HUES6 (cell line): ENCODE measurements at regions not wholly inside any gene's neighbourhood (a gene's known extent, or its start where the extent isn't known, plus 50 kb on each side); places are given as distances from the start of the nearest gene placed in this dataset.

ENCODE experiments used
- H3K27ac ChIP-seq: 2 replicates; pipeline ENCODE4 v1.7.0; 2013; ENCODE audit warnings: low read depth, mild to moderate bottlenecking, low read length, inconsistent platforms
- H3K27me3 ChIP-seq: 2 replicates; pipeline ENCODE4 v1.6.1; 2013; ENCODE audit warnings: low read length; ENCODE audit not compliant: control insufficient read depth, insufficient read depth
- H3K36me3 ChIP-seq: 2 replicates; pipeline ENCODE4 v1.6.1; 2013; ENCODE audit warnings: low read length; ENCODE audit not compliant: control insufficient read depth, insufficient read depth
- H3K4me1 ChIP-seq: 2 replicates; pipeline ENCODE4 v1.6.1; 2013; ENCODE audit warnings: low read length; ENCODE audit not compliant: control insufficient read depth, insufficient read depth
- H3K4me3 ChIP-seq: 2 replicates; pipeline ENCODE4 v1.5.1; 2013; ENCODE audit warnings: low read depth, low read length
- H3K9ac ChIP-seq: one replicate; pipeline ENCODE4 v1.6.1; 2013; ENCODE audit warnings: mild to moderate bottlenecking, low read length
- H3K9me3 ChIP-seq: 2 replicates; pipeline ENCODE4 v1.6.1; 2013; ENCODE audit warnings: low read depth, low read length; ENCODE audit not compliant: control insufficient read depth, insufficient read depth

DNA sequence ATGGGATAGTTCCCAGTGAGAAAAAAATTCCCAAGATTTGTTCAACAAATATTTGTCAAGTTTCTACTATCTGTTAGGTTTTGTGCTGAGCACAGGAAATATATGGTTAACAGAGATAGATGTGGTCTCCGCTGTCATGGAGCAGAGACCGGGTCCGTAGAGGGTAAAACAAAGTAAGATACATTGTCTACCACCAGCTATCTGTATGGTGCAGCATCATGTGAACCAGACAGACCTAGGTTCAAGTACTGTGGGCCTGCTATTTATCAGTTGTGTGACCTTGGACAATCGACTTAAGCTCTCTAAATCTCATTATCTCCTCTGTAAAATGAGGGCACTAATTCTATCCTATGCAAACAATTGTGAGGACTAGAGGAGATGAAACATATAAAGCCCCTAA is 109.8 kb downstream of the DUSP10 start:
- Histone ChIP-seq H3K9ac (no peak overlapping the region), H3K27me3 (no peaks in the 10 kb centered on the region), H3K4me3 (no peak overlapping the region), H3K9me3 (no peaks in the 10 kb centered on the region), H3K36me3 (no peaks in the 10 kb centered on the region), H3K27ac (no peak overlapping the region), H3K4me1 (peaks cover 7% of the 10 kb centered on the region; the same call in 1 of the 2 replicates)

DNA sequence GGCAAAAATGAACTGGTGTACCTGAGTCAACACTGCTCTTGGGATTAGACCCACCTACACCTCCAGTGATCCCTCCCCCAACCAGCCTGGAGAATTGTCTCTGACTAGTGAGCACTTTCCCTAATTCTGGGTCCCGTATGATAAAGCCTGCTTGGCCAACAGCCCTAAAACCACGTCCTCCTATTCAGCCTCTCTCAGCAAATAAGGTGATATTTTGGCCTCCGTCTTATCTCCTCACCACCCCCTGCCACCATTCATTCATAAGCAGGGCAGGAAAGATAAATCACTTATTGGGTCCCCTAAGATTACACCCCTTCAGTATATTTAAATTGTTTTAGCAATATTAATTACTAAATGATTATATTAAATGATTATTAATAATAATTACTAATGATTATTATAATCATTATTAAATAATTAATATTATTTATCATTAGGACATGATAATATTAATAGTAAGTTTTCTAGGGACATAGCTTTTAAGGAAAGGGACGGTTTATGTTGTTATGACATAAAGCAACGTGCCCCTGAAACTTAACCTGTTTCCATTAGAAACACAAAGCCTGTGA is 108.0 kb downstream of the DUSP10 start:
- Histone ChIP-seq H3K9me3 (no peaks in the 10 kb centered on the region), H3K4me3 (no peak overlapping the region), H3K27ac (no peak overlapping the region), H3K4me1 (peaks cover 7% of the 10 kb centered on the region; the same call in 1 of the 2 replicates), H3K9ac (no peak overlapping the region), H3K27me3 (no peaks in the 10 kb centered on the region), H3K36me3 (no peaks in the 10 kb centered on the region)

DNA sequence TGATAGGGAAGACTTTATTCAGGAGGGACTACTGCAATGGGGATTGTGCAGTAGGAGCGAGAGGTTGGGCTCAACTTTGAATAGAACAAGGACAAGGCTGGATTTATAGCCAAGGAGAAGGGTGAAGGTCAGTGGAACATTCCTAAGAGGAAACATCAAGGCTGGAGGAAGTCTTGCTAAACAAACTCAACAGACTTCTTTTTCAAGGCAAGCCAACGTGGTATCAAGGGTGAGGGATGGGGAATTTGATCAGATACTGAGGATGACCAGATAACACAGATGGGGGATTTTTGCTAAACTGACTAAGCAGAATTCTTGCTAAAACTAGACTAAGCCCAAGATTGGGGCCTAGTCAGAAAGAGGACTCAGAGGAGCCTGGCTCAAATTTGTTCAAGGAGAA is 107.3 kb downstream of the DUSP10 start:
- H3K36me3 ChIP-seq, result no peaks in the 10 kb centered on the region
- H3K9ac ChIP-seq, result no peak overlapping the region
- H3K4me1 ChIP-seq, result peaks cover 7% of the 10 kb centered on the region; the same call in 1 of the 2 replicates
- H3K4me3 ChIP-seq, result no peak overlapping the region
- H3K27me3 ChIP-seq, result no peaks in the 10 kb centered on the region
- H3K27ac ChIP-seq, result no peak overlapping the region
- no peaks in the 10 kb centered on the region for H3K9me3 ChIP-seq

- peaks cover 7% of the 10 kb centered on the region; the same call in 1 of the 2 replicates for H3K4me1 ChIP-seq
- H3K27ac ChIP-seq, result no peak overlapping the region
- H3K9me3 ChIP-seq, result no peaks in the 10 kb centered on the region
- H3K9ac ChIP-seq, result no peak overlapping the region
- H3K27me3 ChIP-seq, result no peaks in the 10 kb centered on the region
- no peak overlapping the region for H3K4me3 ChIP-seq
- no peaks in the 10 kb centered on the region for H3K36me3 ChIP-seq
Measured at GRCh38 chr1:221635305-221635704, 106.6 kb downstream of the DUSP10 start.

DNA sequence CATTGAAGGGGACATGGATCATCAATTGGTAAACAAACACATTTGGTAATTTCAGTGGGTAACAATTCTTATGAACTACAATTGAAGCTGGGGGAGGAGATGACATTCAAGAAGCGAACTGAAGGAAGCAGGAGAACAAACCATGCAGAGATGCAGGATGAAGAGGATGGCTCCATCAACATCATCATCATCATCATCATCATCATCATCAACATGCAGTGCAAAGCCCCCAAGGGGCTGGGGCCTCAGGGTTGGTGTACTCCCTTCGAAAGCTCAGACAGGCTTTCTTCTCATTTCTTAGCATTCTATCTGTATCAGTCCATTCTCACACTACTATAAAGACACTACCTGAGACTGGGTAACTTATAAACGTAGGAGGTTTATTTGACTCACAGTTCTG is 105.8 kb downstream of the DUSP10 start:
- Histone ChIP-seq H3K4me3 (no peak overlapping the region), H3K9ac (no peak overlapping the region), H3K27ac (no peak overlapping the region), H3K36me3 (no peaks in the 10 kb centered on the region), H3K4me1 (peaks cover 6% of the 10 kb centered on the region; the same call in 1 of the 2 replicates), H3K9me3 (no peaks in the 10 kb centered on the region), H3K27me3 (no peaks in the 10 kb centered on the region)

- Histone ChIP-seq H3K9me3 (no peaks in the 10 kb centered on the region), H3K36me3 (no peaks in the 10 kb centered on the region), H3K9ac (no peak overlapping the region), H3K27me3 (no peaks in the 10 kb centered on the region), H3K27ac (no peak overlapping the region), H3K4me3 (no peak overlapping the region), H3K4me1 (no peaks in the 10 kb centered on the region; the same call in 1 of the 2 replicates)
Measured at GRCh38 chr1:221636967-221637366, 104.9 kb downstream of the DUSP10 start.

GRCh38 chr1:221637641-221638041 is 104.2 kb downstream of the DUSP10 start:
- no peaks in the 10 kb centered on the region for H3K4me1 ChIP-seq
- no peak overlapping the region for H3K9ac ChIP-seq
- H3K9me3 ChIP-seq, result no peaks in the 10 kb centered on the region
- H3K4me3 ChIP-seq, result no peak overlapping the region
- no peaks in the 10 kb centered on the region for H3K36me3 ChIP-seq
- no peaks in the 10 kb centered on the region for H3K27me3 ChIP-seq
- no peak overlapping the region for H3K27ac ChIP-seq

- H3K9me3 ChIP-seq, result no peaks in the 10 kb centered on the region
- no peak overlapping the region for H3K4me3 ChIP-seq
- no peaks in the 10 kb centered on the region for H3K36me3 ChIP-seq
- H3K27ac ChIP-seq, result no peak overlapping the region
- H3K9ac ChIP-seq, result no peak overlapping the region
- no peaks in the 10 kb centered on the region for H3K4me1 ChIP-seq
- no peaks in the 10 kb centered on the region for H3K27me3 ChIP-seq
Measured at GRCh38 chr1:221638595-221638994, 103.3 kb downstream of the DUSP10 start.

- H3K4me3 ChIP-seq, result no peak overlapping the region
- H3K36me3 ChIP-seq, result no peaks in the 10 kb centered on the region
- H3K4me1 ChIP-seq, result peaks cover 12% of the 10 kb centered on the region
- H3K27ac ChIP-seq, result no peak overlapping the region
- H3K9ac ChIP-seq, result no peak overlapping the region
- H3K9me3 ChIP-seq, result 0 out of 2 replicates have a peak, but pooled peaks cover under 1% of the 10 kb centered on the region
- no peaks in the 10 kb centered on the region for H3K27me3 ChIP-seq
Measured at GRCh38 chr1:221641811-221642210, 100.1 kb downstream of the DUSP10 start.

DNA sequence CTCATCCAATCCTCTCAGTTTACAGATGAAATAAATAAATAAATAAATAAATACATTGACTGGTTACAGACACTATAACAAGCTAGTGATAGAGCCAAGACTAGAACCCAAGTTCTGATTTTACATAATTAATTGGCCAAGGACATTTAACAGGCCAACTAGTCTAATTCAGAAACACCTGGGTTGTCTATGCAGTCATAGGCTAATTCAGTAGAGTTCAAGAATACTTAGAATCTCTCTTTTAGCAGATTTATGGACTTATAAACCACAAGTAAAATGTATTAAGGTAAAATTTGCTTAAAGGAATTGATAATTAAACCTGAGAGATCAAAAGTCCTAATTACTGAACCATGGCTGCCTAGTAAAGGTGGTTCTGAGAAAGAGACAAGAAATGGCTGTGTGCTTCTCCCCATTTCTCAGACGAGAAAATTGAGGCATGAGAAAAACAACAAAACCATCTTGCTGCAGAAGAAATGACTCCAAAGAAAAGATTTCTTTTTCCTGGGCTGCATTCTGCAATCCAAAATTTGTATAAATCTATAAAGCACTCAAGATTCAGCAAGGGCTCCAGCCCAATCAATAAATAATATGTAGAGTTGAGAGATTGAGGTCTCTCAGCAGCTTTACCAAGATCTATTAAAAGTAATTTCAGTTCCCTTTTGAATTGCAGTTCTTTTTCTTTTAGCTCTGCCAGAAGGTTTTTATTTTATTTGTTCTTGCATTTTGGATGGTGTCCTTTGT is 98.3 kb downstream of the DUSP10 start:
- no peaks in the 10 kb centered on the region for H3K27me3 ChIP-seq
- no peaks in the 10 kb centered on the region for H3K36me3 ChIP-seq
- H3K4me1 ChIP-seq, result peaks cover 12% of the 10 kb centered on the region
- H3K4me3 ChIP-seq, result no peak overlapping the region
- 0 out of 2 replicates have a peak, but pooled peaks cover 5% of the 10 kb centered on the region for H3K9me3 ChIP-seq
- H3K27ac ChIP-seq, result no peak overlapping the region
- no peak overlapping the region for H3K9ac ChIP-seq

DNA sequence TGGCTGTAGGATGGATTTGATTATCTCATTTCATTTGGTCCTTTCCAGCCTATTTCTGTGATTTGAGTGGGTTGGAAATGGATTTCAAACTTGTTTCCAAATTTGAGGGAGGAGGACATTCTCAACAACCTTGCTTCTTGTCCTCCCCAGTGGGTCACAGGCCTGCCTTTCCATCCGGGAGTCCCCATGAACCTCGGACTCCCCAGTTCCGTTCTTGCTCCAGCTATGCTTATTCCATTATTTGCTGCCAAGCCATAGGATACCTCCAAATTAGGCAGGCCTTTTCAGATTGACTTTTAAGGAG is 97.8 kb downstream of the DUSP10 start:
- H3K27ac ChIP-seq, result no peak overlapping the region

More for the DNA sequence above, 97.8 kb downstream of the DUSP10 start:
- Histone ChIP-seq H3K9me3 (0 out of 2 replicates have a peak, but pooled peaks cover 5% of the 10 kb centered on the region), H3K27me3 (no peaks in the 10 kb centered on the region), H3K4me1 (peaks cover 12% of the 10 kb centered on the region), H3K9ac (no peak overlapping the region), H3K4me3 (no peak overlapping the region), H3K36me3 (no peaks in the 10 kb centered on the region)
